ENCODE measurements at regions not wholly inside any gene's neighbourhood (a gene's known extent, or its start where the extent isn't known, plus 50 kb on each side); places are given as distances from the start of the nearest gene placed in this dataset.

DNA sequence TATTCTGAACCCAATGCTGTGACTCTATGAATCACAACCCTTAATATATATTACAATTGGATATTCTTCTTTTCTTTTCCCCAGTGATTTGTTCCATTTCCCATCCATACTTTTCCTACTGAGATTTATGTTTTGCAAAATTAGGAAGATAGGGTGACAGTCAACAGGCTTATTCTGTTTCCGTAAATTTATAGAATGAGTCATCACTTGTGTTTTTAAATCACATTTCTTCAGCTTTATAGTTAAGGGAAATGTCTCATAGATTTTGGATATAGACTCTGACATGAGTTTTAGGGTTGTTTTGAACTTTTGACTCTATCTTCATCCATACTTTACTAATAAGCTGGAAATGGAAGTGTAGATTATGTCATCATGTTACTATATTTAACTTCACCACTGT is 661.6 kb upstream of the FBXO33 start:
- TF ChIP-seq SUZ12 (IDR thresholded peaks at IDR 0.05; ENCODE audit: extremely low read depth, insufficient read depth, insufficient read length) (no peak), YY1 (IDR thresholded peaks at IDR 0.05; ENCODE audit: insufficient read depth, insufficient read length) (no peak), ZNF274 (IDR thresholded peaks at IDR 0.05; ENCODE audit: low read depth, low read length) (no peak)
